Thyroid gland (tissue), 4 donors: ENCODE measurements at regions not wholly inside any gene's neighbourhood (a gene's known extent, or its start where the extent isn't known, plus 50 kb on each side); places are given as distances from the start of the nearest gene placed in this dataset.

ENCODE experiments used
- CTCF ChIP-seq, 6 experiments: fragments of 200-600 bp in 3 of 6; fragments of 450-650 bp in 3 of 6; sonication (generic) in 3 of 6; IDR thresholded peaks; one replicate each; pipeline ENCODE4 v1.5.1; 2016 to 2019; ENCODE audit warnings: antibody characterized with exemption in 6 of 6, mild to moderate bottlenecking in 2 of 6, inconsistent platforms in 1 of 6, moderate library complexity in 1 of 6
- POLR2A ChIP-seq, 2 donors: fragments of 450-650 bp; IDR thresholded peaks; one replicate each; pipeline ENCODE4 v1.6.1; 2017; ENCODE audit warnings: antibody characterized with exemption in 2 of 2, mild to moderate bottlenecking in 2 of 2, moderate library complexity in 1 of 2

- TF ChIP-seq CTCF (IDR thresholded peaks at IDR 0.05) (no peak), POLR2A (IDR thresholded peaks at IDR 0.05) (no peak)
These were observed 85.1 kb upstream of the ABCC4 start for GRCh38 chr13:95386370-95386769.
